Liver (tissue), 3 donors: ENCODE measurements at regions not wholly inside any gene's neighbourhood (a gene's known extent, or its start where the extent isn't known, plus 50 kb on each side); places are given as distances from the start of the nearest gene placed in this dataset.

Source experiments
- CTCF ChIP-seq: fragments of 150-350 bp; IDR thresholded peaks from 2 replicates; pipeline ENCODE4 v1.5.1; 2017; ENCODE audit warnings: improper control_type of control experiment, low read depth, low read length; ENCODE audit not compliant: missing input control
- EGR1 ChIP-seq, 2 donors: IDR thresholded peaks; 2 replicates each; pipeline ENCODE4 v1.6.1; 2016 to 2018; ENCODE audit warnings: antibody characterized with exemption in 2 of 2, low read depth in 2 of 2
- FOXA1 ChIP-seq: IDR thresholded peaks from 2 replicates; pipeline ENCODE4 v1.6.1; 2016; ENCODE audit warnings: antibody characterized with exemption
- GABPA ChIP-seq, 2 donors: IDR thresholded peaks in 1 of 2; conservative IDR thresholded peaks in 1 of 2; 2 replicates each; pipeline ENCODE4 v1.6.1; 2016; ENCODE audit warnings: antibody characterized with exemption in 2 of 2, mild to moderate bottlenecking in 1 of 2, moderate library complexity in 1 of 2
- HNF4A ChIP-seq, 2 donors: conservative IDR thresholded peaks; 2 replicates each; pipeline ENCODE4 v1.6.1; 2016; ENCODE audit warnings: antibody characterized with exemption in 2 of 2, mild to moderate bottlenecking in 2 of 2
- JUND ChIP-seq, 2 donors: IDR thresholded peaks; 2 replicates each; pipeline ENCODE4 v1.6.1; 2016; ENCODE audit warnings: antibody characterized with exemption in 2 of 2
- MAX ChIP-seq: IDR thresholded peaks from 2 replicates; pipeline ENCODE4 v1.6.1; 2016; ENCODE audit warnings: antibody characterized with exemption
- NR2F2 ChIP-seq: IDR thresholded peaks from 2 replicates; pipeline ENCODE4 v1.6.1; 2016; ENCODE audit warnings: antibody characterized with exemption
- REST ChIP-seq: IDR thresholded peaks from 2 replicates; pipeline ENCODE4 v1.6.1; 2016; ENCODE audit warnings: antibody characterized with exemption, mild to moderate bottlenecking
- SP1 ChIP-seq: IDR thresholded peaks from 2 replicates; pipeline ENCODE4 v1.6.1; 2018; ENCODE audit warnings: antibody characterized with exemption, mild to moderate bottlenecking
- TAF1 ChIP-seq: conservative IDR thresholded peaks from 2 replicates; pipeline ENCODE4 v1.6.1; 2016; ENCODE audit warnings: antibody characterized with exemption, mild to moderate bottlenecking
- YY1 ChIP-seq: IDR thresholded peaks from 2 replicates; pipeline ENCODE4 v1.6.1; 2016; ENCODE audit warnings: antibody characterized with exemption, mild to moderate bottlenecking
- ZBTB33 ChIP-seq: IDR thresholded peaks from 2 replicates; pipeline ENCODE4 v1.6.1; 2016; ENCODE audit warnings: antibody characterized with exemption
- donor health status: healthy.
- donor health status: healthy.

GRCh38 chr2:136314240-136314639 is 196.3 kb upstream of the CXCR4 start:
- TF ChIP-seq MAX (no peak), CTCF (no peak), HNF4A (conservative IDR thresholded peaks at IDR 0.05) (no peak), EGR1 (IDR thresholded peaks at IDR 0.05; ENCODE audit: low read depth in 2 of 2) (no peak), ZBTB33 (no peak), GABPA (IDR thresholded peaks at IDR 0.05 in 1 of 2, conservative IDR thresholded peaks at IDR 0.05 in 1 of 2) (no peak), REST (no peak), TAF1 (no peak), NR2F2 (no peak), SP1 (no peak), JUND (IDR thresholded peaks at IDR 0.05) (no peak), YY1 (no peak), FOXA1 (no peak)
